Left lobe of liver (tissue), 2 donors: ENCODE measurements at regions not wholly inside any gene's neighbourhood (a gene's known extent, or its start where the extent isn't known, plus 50 kb on each side); places are given as distances from the start of the nearest gene placed in this dataset.
"Not testable (repeated sequence)": the region's sequence is repeated elsewhere in the genome, so short reads cannot be mapped to it uniquely, and the experiment has no call there.

Source experiments
- ATAC-seq: fragments of 200-7000 bp; cut with Tn5 transposase; one replicate; pipeline ENCODE4 v1.9.1; 2020; ENCODE audit warnings: mild to moderate bottlenecking, moderate library complexity
- DNase-seq: peaks from one replicate; pipeline ENCODE4 v3.0.0-alpha.2; 2020; ENCODE audit warnings: low spot score
- donor health status: DM: no; HTN: no; CAD: no; lungs with moderate emphysema.
- donor health status: DM: no; HTN: yes; CAD: no.

DNA sequence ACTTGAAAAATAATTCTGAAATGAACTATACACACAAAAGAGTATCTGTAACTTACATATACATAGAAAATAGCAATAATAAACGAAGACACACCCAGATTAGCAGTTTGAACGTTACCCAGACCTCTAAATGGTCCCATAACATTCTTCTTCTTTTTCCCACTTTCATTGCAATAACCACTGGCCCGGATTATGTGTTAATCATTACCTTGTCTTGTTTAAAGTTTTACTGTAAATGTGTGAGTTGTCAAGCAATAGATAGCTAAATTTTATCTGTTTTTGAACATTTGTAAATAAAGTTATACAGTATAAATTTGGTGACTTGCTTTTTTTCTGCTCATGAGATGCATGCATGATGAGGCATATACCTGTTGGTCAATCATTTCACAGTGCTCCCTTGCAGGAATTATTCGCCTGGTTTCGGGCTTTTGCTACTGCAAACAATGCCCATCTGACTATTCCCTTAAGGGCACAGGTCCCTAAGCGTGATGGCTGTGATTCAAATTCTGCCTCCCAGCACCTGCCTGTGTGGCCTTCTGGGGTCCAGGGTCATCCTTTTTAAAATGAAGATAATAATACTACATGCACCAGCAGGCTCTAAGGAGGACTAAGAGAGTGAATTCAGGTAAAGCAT is 66.1 kb downstream of the GADD45G start:
- DNase-seq: no peak
- ATAC-seq: no peak

- DNase-seq (no peak), ATAC-seq (no peak)
Observed at GRCh38 chr9:89674667-89675057, 69.8 kb downstream of the GADD45G start.

DNA sequence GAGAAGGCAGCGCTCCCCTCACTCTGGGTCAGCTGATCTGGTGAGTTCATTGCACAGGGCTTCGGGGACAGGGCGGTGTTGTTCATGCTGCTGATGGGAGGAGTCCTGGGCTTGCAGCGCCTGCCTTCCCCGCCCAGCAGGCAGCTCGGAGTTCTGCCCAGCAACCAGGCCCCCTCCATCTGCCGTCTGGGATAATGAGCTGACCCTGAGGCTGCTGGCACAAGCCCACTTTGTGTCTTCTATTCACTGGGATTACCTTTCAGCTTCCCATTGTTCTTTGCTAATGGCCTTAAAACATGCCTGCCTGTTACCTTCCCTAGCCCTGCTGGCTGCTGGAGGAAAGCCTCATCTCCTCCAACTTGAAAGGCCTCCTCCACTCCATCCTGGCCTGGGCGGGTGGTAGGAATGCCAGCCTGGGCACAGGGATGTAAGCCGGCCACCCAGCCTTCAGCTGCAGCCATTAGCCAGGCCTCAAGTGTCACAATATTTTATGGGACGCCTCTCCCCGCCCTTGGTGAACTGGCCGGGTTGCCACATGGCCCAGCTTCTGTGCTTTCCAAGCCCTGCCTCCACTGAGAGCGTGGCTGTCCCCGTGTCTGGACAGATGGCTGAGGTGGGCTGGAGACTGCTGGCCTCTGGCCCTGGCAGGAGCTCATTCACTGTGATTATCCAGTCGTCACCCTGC is 70.4 kb downstream of the GADD45G start:
- ATAC-seq: peak; percentile 80
- DNase-seq: peak; percentile 86

GRCh38 chr9:89676281-89676680 is 71.5 kb downstream of the GADD45G start:
- ATAC-seq (peak; percentile 83), DNase-seq (peak; percentile 93)

GRCh38 chr9:89677702-89678395 is 73.0 kb downstream of the GADD45G start:
- no peak for ATAC-seq
- DNase-seq: no peak

DNA sequence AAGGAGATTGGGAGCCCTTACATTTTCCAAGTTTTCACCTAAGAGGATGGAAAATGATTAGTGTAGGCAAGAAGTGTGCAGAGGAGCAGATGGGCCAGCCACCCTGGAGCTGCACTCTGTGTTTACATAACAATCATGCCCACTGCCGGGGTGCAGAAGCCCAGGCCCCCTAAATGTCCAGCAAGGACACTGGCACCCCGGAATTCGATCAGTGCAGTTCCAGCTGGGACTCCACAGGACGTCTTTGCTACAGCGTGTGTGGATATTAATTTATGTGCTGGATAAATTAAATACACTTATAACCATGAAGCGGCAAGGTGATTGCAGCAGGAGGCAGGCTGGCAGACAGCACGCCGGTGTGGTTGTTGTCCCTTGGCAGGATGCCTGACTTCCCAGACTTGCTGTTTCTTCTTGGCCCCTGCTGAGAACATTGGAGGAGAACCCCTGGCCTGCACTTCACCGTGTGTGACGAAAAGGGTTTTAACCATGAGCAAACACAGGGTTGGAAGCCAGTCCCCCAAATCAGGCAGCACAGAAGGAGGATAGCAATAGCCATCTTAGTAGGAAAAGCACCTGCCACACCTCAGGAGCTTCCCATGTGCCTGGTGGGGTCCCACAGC is 73.7 kb downstream of the GADD45G start:
- no peak for DNase-seq
- ATAC-seq: no peak

DNA sequence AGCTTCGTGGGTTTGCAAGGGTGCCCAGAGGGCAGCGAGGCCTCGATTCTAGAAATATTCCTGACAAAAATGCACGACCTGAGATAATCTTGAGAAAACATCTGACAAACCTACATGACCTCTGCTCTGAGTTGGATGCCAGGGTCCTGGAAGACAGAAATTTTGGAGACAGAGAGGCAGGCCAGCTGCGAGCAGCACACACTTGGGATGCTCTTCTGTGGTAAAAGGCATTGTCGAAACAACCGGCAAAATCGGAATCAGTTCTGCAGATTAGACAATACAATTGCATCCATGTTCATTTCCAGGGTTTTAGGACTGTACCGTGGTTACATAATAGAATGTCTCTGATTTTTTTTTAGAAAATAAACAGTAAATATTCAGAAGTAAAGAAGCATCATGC is 74.2 kb downstream of the GADD45G start:
- ATAC-seq (no peak), DNase-seq (no peak)

GRCh38 chr9:89679581-89679980 is 74.8 kb downstream of the GADD45G start:
- no peak for ATAC-seq

DNA sequence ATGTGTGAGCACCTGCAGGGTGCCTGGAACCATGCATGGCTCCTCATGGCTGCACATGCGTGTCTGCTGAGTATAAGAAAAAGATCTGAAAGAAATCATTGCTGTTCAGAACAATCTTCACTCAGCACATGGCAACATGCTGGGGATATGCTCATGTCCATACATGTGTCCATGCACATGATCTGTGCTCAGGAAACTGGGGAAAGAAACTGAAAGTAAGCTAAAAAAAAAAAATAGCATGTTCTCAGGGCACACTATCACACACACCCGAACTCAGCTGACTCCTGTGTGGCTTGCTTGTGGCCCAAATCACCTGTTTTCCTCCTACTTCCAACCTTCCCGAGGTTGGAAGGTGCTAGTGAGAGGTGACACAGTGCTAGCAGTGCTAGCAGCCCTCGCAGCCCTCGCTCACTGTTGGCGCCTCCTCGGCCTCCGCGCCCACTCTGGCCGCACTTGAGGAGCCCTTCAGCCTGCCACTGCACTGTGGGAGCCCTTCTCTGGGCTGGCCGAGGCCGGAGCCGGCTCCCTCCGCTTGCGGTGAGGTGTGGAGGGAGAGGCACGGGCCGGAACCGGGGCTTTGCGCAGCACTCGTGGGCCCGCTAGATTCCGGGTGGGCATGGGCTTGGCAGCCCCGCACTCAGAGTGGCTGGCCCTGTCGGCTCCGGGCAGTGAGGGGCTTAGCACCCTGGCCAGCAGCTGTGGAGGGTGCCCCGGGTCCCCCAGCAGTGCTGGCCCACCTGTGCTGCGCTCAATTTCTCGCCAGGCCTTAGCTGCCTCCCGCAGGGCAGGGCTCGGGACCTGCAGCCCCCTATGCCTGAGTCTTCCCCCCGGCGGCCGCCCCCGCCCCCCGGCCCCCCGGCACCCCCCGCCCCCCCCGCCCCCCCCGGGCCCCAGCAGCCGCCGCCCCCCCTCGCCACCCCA is 76.0 kb downstream of the GADD45G start:
- ATAC-seq: no peak
- no peak for DNase-seq

More at GRCh38 chr9:89679581-89679980, 74.8 kb downstream of the GADD45G start:
- no peak for DNase-seq

DNA sequence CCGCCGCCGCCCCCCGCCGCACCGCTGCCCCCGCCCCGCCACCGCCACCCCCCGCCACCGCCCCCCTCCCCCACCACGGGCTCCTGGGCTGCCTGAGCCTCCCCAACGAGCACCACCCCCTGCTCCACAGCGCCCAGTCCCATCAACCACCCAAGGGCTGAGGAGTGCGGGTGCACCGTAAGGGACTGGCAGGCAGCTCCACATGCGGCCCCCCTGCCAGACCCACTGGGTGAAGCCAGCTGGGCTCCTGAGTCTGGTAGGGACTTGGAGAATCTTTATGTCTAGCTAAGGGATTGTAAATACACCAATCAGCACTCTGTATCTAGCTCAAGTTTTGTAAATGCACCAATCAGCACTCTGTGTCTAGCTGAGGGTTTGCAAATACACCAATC is 76.7 kb downstream of the GADD45G start:
- not testable (repeated sequence) for ATAC-seq, DNase-seq

- DNase-seq (peak; percentile 37), ATAC-seq (no peak)
Observed at GRCh38 chr9:89683626-89684025, 78.8 kb downstream of the GADD45G start.

- no peak for ATAC-seq
Observed at GRCh38 chr9:89684218-89684617, 79.4 kb downstream of the GADD45G start.

GRCh38 chr9:89684912-89685636 is 80.3 kb downstream of the GADD45G start:
- peak; percentile 65 for DNase-seq

More at GRCh38 chr9:89684218-89684617, 79.4 kb downstream of the GADD45G start:
- DNase-seq: no peak

DNA sequence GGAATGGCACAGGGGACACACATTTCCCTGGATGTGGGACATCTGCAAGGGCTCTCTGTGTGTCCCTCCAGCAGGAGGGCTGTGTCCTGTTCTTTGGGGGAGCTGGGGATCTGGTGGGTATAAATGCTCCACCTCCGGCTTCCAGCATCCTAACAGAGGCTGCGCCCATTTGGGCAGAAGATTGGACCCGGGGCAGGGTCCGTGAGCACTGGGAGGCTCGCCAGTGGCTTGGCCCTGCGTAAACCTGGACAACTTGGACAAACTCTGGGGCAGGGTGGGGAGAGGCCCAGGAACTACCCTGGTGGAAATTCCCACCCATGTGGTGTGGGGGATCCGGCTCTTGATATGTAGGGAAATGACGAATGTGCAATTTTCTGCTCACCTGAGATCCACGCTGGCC is 80.9 kb downstream of the GADD45G start:
- ATAC-seq (peak; percentile 89), DNase-seq (peak; percentile 85)

More at GRCh38 chr9:89684912-89685636, 80.3 kb downstream of the GADD45G start:
- ATAC-seq: peak; percentile 45

- DNase-seq: peak; percentile 73
- peak; percentile 78 for ATAC-seq
Observed at GRCh38 chr9:89686126-89686525, 81.3 kb downstream of the GADD45G start.

DNA sequence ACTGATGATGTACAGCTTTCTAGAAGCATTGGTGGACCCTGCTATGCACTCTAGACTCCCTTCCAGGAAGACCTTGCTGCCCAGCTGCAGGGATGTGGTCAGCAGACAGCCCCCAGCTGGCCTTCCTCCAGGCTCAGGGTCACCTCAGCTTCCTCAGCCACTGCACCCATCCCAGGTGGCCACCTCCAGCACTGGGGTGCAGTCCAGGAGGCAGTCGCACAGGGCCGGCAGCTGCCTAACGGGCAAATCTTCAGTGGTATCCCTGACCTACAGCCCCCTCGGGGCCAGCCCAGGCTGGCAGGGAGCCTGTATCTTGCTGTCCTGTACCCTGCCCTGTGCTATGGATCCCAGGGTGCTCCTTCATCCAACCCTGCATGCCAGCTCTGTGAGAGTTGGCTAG is 81.8 kb downstream of the GADD45G start:
- DNase-seq (no peak), ATAC-seq (no peak)

- ATAC-seq (no peak), DNase-seq (no peak)
Observed at GRCh38 chr9:89687188-89687587, 82.4 kb downstream of the GADD45G start.

- ATAC-seq (no peak), DNase-seq (no peak)
Observed at GRCh38 chr9:89687848-89688247, 83.0 kb downstream of the GADD45G start.

DNA sequence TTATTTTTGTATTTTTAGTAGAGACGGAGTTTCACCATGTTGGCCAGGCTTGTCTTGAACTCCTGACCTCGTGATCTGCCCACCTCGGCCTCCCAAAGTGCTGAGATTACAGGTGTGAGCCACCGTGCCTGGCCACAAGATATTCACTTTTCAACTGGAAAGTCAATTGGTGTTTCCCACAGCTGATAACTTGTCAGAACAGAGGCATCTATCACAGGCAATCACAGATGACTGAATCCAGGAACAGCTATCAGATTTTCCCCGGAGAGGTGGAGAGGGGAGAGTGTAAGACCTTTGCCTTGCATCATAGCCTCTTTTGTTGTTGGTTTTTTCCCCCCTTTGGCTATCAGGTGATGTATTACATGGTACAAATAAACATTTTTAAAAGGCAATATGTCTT is 84.5 kb downstream of the GADD45G start:
- DNase-seq, ATAC-seq: not testable (repeated sequence)
